ENCODE measurements at regions not wholly inside any gene's neighbourhood (a gene's known extent, or its start where the extent isn't known, plus 50 kb on each side); places are given as distances from the start of the nearest gene placed in this dataset.
"Not testable (repeated sequence)": the region's sequence is repeated elsewhere in the genome, so short reads cannot be mapped to it uniquely, and the experiment has no call there.

- no peak for DNase-seq
Measured at GRCh38 chr20:23150304-23151007, 64.3 kb upstream of the CD93 start.

GRCh38 chr20:23149623-23150279, 63.6 kb upstream of the CD93 start:
- DNase-seq = no peak

DNA sequence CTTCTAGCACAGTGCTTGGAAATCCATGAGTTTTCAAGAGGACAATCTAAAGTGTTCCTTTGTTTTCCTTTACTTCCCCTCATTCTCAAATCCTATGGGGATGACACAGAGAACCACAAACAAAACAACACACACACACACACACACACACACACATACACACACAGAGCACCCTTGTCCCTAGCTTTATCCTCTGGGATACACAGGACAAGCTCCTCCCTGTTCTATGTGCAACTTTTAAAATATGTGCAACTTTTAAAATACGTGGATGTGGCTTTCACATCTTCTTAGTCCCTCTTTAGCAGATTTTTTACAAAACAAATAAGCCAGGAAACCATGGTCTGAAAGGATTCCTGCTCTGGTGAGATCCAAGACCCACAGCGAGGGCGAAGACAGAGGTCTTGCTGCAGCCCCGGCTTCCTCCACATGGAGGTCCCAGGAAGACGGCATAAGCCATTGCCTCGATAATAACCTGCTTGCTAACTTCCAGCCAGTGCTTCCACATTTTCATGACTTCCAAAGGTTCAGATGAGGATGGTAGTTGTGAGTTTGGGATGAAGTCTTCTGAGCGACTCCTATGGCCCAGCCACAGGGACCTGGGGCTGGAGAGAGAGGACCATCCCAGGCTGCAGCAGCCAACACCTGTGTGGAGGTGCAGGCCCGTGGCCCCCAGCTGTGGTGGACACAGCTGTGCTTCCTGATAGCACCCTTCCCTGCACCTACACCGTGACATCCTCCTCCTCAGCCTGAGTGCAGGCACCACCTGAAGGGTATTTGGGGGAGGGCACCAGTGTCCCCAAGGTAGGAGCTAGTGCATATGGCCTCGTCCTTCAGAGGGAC, 62.8 kb upstream of the CD93 start:
- no peak for DNase-seq

DNA sequence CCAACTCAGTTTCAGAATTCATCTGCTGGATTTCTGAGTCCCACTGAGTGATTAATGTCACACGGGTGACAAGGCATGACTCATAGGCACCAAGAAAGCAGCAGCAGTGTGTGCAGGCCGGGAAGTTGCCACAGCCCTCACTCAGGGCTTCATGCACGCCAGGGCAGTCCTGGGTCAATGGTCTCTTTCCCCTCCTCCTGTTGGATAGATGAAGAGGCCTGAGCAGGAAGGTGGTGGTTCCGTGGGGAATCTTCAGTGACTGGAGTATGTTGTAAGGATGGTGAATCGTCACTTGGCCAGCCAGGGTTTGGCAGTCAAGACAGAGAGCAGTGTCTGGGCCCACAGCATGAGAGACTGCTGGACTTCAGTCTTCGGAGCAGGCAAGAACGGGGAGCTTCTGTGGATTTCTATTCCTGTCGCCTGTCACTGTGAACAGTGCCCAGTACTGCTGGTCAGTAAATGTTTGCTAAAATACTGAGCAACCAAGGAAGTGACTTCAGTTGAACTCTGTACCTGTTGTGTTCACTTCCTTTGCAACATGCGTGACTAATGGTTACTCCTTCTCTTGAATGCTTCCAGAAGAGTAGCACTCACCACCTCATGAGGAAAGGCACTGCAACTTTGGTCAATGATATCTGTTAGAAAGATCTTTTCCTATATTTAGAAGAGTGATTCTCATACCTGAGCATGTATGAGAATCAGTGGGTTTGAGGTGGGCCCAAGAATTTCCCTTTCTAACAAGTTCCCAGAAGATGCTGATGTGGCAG, 62.0 kb upstream of the CD93 start:
- DNase-seq = no peak

DNA sequence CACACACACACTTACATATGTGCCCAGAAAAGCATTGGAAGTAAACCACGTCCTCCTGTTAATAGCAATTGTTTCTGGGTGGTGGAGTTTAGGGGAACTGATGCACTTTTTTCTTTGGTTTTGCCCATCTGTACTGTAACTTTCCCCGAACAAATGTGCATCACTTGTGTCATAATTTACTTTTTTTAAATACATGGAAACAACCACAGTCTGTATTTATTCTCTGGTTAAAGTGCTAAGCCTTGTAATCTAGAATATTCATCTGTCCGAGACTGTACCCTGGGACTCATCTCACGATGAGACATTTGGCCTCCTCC, 61.5 kb upstream of the CD93 start:
- no peak for DNase-seq

GRCh38 chr20:23146857-23147637, 60.9 kb upstream of the CD93 start:
- DNase-seq = no peak

DNA sequence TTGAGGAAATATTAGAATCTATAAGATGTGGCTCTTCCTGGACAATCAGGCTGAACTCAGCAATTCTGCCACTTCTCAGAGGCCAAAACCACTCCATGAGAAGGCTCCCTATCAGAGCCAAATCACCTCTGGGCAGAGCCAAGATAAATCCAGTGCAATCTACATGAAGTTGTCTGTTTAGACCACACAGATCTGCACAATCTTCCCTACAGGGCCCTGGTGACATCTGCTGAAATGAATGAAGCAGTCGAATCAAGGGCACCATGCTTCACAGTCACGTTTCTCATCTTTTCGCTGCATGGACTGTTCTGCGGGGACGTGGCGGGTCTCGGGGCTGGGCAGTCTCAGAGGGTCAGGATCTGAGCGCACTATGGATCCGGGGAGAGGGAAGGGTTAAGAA, 60.1 kb upstream of the CD93 start:
- no peak for DNase-seq

DNA sequence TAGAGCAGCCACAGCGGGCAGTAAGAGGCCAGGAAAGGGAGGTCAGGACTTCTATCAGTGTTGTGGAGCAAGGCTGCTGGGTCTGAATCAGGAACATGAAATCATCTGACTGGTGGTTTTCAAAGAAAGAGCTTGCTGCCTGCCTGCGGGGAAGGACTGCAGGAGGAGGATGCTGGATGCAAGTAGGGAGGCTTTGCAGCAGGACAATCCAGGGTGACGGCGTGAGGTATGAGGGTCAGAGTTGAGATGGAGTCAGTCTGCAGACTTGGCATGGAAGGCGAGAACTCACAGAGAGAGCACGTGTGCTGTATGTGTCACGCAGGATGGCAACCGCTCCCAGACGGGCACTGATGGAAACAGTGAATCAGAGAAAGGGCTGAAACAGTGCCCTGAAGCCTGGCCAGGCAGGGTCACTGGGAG, 59.2 kb upstream of the CD93 start:
- DNase-seq = no peak

DNA sequence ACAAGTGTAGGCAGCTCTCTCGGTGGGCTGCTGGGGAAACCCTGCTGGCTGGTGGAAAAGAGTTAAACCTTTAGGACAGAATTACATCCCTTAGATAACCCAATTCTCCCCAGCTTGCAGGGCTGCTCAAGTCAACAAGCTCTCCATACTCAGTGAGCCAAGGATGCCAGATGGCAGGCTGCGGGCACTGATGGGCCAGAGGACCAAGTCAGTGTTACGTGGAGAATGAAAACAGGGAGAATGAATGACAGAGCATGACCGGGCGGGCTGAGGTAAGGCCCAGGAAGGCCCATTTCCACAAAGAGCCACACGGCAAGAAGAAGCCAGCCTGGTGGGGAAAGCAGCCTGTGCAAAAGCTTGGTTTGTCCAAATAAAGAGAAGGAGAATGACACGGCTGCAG, 58.7 kb upstream of the CD93 start:
- no peak for DNase-seq

DNA sequence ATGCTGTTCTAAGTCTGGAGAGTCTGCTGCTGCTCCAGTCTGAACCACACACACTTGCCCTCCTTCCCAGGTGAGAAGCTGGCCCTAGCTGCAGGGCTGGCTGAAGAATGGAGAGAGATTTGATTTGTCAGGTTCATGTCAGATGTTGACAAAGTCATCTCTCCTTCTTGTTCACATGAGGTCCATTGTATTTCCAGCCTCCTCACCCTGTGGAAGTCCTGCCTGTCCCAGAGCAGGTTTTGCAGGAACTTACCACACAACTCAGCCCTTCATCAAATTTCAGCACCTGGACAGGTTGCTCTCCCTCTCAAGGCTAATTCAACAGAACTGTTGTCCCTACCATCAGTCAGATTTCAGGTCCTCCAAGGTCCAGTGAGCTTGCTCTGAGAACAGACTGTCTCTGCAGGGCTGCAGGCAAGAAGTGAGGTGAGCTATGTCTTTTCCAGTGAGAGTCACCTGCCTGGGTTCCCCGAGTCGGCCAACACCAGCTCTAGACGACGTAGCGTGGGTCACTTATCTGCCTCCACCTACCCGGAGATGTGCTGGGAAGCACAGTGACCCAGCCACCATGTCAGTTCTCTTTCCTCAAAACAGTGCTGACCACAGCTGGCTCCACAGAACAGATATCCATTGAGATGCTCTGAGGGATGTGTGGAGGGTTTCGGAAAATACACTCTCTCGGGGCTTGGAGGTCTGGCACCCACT, 58.0 kb upstream of the CD93 start:
- DNase-seq = no peak

- no peak for DNase-seq
Measured at GRCh38 chr20:23143098-23143497, 57.0 kb upstream of the CD93 start.

DNA sequence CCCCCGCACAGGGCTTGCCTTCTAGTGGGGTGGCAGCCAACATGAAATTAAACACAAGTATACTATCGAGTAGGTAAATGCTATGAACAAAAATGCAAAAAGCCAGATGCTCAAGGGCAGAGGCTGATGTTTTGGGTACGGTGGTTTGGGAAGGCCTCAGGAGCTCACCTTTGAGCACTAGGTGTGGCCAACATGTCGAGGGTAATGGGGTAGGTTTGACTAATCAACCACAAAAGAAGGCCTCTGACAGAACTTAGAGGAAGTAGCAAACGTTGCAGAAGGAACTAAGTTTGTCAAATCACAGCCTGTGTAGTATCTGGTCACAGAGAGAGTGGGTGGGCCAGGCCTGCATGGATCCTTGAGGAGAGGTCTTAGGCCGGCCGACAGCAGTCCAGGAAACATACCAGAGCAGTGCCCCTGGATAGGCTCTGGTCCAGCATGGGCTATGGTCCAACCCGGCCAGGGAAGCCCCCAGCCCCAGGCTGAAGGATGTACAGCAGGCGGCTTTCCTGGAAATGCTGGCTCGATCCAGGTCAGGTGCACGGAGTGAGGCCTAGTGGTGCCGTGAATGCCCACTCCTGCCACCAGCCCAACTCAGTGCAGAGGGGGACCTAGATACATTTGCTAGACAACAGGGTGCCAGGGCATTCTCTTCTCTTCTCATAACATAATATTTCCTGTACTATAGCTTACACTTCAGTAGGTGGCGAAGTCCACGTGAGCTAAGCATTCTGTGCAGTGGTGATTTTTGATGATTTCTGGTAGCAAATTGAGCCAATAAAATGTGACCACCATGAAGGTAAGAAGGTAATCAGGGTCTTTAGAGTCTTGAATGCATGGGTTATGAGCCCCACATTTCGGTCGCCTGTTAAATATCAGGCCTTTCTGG, 56.3 kb upstream of the CD93 start:
- DNase-seq = no peak

GRCh38 chr20:23141450-23142161, 55.5 kb upstream of the CD93 start:
- DNase-seq = no peak

DNA sequence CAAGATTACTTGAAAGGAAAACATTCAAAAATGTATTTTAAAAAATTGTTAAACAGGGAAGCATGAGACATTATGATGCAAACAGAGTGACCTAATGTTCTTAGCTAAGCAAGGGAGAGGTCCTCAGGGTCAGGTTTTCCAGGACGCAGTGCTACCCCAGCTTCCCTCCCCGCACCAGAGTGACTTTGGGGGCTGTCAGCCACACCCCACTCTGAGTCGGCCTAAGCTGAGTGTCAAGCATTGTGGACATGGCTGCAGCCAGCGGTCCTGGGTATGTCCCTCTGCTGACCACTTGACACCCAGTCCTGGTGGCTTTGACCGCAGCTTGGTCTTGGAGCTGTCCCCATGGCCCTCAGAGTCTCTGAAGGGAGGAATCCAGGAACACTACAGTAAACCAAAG, 54.9 kb upstream of the CD93 start:
- DNase-seq = no peak

DNA sequence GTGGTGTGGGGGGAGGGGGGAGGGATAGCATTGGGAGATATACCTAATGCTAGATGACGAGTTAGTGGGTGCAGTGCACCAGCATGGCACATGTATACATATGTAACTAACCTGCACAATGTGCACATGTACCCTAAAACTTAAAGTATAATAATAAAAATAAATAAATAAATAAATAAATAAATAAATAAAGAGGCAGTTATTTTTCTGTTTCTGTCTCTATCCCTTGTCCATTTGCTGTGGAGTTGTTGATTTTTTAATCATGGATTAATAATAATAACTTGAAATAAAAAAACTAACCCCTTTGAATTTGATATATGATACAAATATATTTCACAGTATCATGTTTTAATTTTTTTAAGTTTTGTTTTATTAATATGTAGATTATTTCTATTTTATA, 53.9 kb upstream of the CD93 start:
- not testable (repeated sequence) for DNase-seq

DNA sequence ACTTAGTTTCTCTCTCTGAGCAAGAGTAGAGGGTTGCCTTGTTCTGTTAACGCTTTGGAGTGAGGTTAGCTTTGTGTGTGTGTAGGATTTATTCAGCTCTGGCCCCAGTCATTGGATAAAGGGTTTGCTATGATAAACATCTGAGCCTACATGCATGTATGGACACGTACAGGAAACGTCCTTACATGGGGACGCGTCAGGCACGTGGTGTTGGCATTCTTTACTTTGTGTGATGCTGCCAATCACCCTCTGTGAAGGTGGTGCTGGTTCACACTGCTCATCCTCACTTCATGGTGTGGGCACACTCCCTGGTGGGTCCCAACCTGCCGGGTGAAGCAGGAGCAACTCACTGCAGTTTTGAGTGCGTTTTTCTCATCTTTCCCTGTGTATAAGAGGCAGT, 53.4 kb upstream of the CD93 start:
- no peak for DNase-seq

GRCh38 chr20:23138682-23139081, 52.6 kb upstream of the CD93 start:
- no peak for DNase-seq

- no peak for DNase-seq
Measured at GRCh38 chr20:23138226-23138625, 52.1 kb upstream of the CD93 start.

GRCh38 chr20:23136893-23137745, 51.0 kb upstream of the CD93 start:
- DNase-seq = no peak
